ENCODE measurements at regions not wholly inside any gene's neighbourhood (a gene's known extent, or its start where the extent isn't known, plus 50 kb on each side); places are given as distances from the start of the nearest gene placed in this dataset.
"Not testable (repeated sequence)": the region's sequence is repeated elsewhere in the genome, so short reads cannot be mapped to it uniquely, and the experiment has no call there.

GRCh38 chr7:19953411-19953810 lies 180.0 kb upstream of the TMEM196 start:
- TF ChIP-seq, protein P1, sequence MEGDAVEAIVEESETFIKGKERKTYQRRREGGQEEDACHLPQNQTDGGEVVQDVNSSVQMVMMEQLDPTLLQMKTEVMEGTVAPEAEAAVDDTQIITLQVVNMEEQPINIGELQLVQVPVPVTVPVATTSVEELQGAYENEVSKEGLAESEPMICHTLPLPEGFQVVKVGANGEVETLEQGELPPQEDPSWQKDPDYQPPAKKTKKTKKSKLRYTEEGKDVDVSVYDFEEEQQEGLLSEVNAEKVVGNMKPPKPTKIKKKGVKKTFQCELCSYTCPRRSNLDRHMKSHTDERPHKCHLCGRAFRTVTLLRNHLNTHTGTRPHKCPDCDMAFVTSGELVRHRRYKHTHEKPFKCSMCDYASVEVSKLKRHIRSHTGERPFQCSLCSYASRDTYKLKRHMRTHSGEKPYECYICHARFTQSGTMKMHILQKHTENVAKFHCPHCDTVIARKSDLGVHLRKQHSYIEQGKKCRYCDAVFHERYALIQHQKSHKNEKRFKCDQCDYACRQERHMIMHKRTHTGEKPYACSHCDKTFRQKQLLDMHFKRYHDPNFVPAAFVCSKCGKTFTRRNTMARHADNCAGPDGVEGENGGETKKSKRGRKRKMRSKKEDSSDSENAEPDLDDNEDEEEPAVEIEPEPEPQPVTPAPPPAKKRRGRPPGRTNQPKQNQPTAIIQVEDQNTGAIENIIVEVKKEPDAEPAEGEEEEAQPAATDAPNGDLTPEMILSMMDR (IDR thresholded peaks at IDR 0.05) = not testable (repeated sequence)
- TF ChIP-seq POLR2A (IDR thresholded peaks at IDR 0.05) = not testable (repeated sequence)
